NCI-H187 treated with DMSO at 0.1 percent for 48 hours (cell line): ENCODE measurements at regions not wholly inside any gene's neighbourhood (a gene's known extent, or its start where the extent isn't known, plus 50 kb on each side); places are given as distances from the start of the nearest gene placed in this dataset.

ENCODE experiments used
- DNase-seq: peaks from one replicate; lab custom pipeline; 2025; lab: John Stamatoyannopoulos, UW

GRCh38 chr12:91577586-91578539, 395.2 kb upstream of the DCN start:
- DNase-seq: no peak

DNA sequence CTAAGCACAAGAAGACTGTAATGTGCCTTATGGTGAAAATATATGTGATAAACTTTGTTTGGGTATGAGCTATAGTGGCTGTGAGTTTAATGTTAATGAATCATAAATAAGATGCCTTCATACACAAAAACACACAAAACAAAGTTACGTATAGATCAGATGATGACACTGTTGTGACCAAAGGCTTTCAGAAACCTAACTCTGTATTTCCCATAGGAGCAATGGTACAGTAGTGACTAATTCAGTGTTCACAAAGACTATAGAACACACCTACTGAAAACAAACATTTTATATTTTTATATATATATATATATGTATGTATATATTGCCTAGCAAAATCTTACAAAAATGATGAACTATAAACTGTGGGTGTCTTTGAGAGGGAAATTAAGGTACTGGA, 393.8 kb upstream of the DCN start:
- DNase-seq: no peak

GRCh38 chr12:91575630-91576029, 393.0 kb upstream of the DCN start:
- DNase-seq: no peak

GRCh38 chr12:91574975-91575374, 392.4 kb upstream of the DCN start:
- DNase-seq: no peak

DNA sequence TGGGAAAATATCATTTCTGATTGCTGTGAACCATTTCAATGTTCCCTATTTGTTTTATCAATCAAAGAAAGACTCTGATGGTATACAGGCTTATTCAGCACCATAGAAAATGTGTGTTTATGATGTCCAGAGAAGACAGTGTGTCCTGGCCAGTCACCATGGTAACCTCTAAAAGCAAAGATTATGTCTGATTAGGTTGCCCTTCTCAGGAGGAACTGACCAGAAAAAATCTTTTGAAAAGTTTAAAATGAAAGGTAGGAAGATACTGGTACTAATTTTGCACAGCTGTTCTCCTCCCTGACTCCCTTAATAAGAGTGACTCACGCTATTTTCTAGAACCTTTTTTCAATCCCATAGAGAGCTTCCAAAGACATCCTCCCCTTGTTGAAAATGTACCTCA, 391.8 kb upstream of the DCN start:
- no peak for DNase-seq

- no peak for DNase-seq
Observed at GRCh38 chr12:91572869-91573268, 390.3 kb upstream of the DCN start.

- no peak for DNase-seq
Observed at GRCh38 chr12:91567100-91567485, 384.5 kb upstream of the DCN start.

DNA sequence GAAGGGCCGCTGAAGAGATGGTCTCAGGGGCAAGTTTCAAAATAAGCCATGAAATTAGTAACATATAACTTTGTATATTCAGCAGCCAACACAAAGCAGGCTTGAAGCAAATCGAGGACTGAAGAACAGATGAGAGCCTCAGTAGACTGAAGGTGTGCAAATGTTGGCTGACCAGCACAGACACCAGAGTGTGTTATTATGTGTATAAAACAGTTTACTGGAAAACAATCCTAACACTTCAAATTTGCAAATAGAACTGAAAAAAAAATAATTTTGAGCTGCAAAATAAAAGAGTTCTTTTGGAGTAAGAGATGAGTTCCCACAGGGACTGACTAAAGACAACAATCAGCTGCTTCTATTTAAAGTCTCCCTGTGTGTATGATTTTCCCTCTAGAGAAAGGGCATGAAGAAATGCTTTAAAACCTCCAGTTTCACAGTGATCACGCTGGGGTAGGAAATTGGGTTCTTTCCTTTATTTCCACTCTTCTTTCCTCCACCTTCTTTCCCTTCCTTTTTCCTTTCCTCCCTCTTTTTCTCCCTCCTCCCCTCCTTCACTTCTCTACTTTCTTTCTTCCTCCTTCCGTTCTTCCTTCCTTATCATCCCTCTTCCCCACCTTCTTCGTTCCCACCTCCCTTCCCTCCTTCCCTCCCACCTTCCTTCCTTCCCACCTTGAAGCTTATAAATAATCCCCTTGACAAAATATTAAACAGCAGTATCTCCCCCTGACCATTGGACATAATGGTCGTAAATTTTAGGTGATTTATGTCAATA, 383.9 kb upstream of the DCN start:
- no peak for DNase-seq

DNA sequence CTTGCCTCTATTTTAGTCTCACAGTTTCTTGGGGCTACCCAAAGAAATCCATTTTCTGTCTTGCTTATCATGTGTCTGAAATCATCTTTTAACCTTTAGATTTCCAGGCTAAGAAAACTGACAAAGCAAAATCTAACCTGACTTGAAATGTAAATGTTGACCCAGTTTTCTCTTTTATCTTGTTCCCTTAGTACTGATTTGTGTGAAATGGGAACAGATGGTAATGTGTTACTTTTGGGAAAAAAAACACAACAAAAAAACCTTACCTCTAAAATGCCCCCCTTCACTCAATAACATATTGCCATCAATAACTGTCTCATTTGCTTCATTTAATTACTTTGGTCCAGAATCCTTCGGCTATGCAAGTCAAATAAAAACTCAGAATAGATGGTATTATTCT, 383.2 kb upstream of the DCN start:
- no peak for DNase-seq

GRCh38 chr12:91565246-91565645, 382.6 kb upstream of the DCN start:
- no peak for DNase-seq

GRCh38 chr12:91563011-91563765, 380.6 kb upstream of the DCN start:
- no peak for DNase-seq

- no peak for DNase-seq
Observed at GRCh38 chr12:91562476-91562875, 379.9 kb upstream of the DCN start.

- no peak for DNase-seq
Observed at GRCh38 chr12:91561958-91562325, 379.3 kb upstream of the DCN start.

GRCh38 chr12:91561301-91561957, 378.8 kb upstream of the DCN start:
- DNase-seq: no peak

DNA sequence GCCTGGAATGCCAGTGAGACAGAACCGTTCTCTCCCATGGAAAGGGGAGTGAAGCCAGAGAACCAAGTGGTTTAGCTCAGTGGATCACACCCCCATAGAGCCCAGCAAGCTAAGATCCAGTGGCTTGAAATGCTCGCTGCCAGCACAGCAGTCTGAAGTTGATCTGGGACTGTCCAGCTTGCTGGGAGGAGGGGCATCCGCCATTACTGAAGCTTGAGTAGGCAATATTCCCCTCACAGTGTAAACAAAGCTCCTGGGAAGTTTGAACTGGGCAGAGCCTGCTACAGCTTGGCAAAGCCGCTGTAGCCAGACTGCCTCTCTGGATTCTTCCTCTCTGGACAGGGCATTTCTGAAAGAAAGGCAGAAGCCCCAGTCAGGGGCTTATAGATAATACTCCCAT, 374.3 kb upstream of the DCN start:
- DNase-seq: no peak

- DNase-seq: no peak
Observed at GRCh38 chr12:91555436-91556415, 373.1 kb upstream of the DCN start.

DNA sequence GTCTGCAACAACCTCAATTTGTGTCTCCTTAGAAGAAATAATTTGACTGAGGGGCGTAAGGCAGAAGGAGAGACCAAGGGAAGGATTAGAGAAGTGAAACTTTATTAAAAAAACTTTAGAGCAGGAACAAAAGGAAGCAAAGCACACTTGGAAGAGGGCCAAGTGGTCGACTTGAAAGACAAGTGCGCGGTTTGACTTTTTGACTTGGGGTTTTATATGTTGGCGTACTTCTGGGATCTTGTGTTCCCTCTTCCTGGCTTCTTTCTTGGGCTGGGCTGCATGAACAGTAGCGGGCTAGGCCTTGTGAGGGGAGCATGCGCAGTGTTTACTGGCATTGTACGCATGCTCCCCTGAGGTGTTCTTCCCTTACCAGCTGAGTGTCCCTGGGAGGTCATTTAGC, 369.3 kb upstream of the DCN start:
- no peak for DNase-seq

- no peak for DNase-seq
Observed at GRCh38 chr12:91551242-91551641, 368.6 kb upstream of the DCN start.

- DNase-seq: no peak
Observed at GRCh38 chr12:91542666-91543065, 360.0 kb upstream of the DCN start.

GRCh38 chr12:91542067-91542466, 359.4 kb upstream of the DCN start:
- no peak for DNase-seq

DNA sequence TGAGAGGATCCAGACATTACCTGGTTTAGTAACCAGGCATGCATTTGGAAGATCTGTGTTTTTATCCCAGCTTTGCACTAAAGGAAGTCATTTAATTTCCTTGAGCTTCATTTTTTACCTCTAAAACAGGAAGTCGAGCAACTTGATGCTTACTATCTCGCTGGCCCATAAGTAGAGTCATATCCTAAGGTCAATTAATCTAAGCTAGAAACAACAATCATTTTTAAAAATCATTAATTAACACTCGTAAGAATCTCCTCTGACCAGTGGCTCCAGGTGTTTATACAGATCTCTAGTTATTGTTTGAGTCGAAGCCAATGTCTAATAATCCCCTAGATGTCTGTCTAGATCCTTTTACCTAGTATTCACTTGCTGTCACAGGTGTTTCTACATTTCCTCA, 355.8 kb upstream of the DCN start:
- DNase-seq: no peak
